Transverse colon (tissue), 4 donors: ENCODE measurements at regions not wholly inside any gene's neighbourhood (a gene's known extent, or its start where the extent isn't known, plus 50 kb on each side); places are given as distances from the start of the nearest gene placed in this dataset.
A peak's percentile ranks its signal among the peaks of the same experiment; 100 is the strongest.
"Not testable (repeated sequence)": the region's sequence is repeated elsewhere in the genome, so short reads cannot be mapped to it uniquely, and the experiment has no call there.

Experiments used
- DNase-seq: peaks from one replicate; pipeline ENCODE4 v3.0.0-alpha.2; 2019
- H3K27ac ChIP-seq, 4 donors: fragments of 200-600 bp; sonication (generic); 2 replicates each; pipeline ENCODE4 v1.5.1; 2016 to 2018; ENCODE audit warnings: inconsistent platforms in 4 of 4
- H3K27me3 ChIP-seq: fragments of 200-600 bp; sonication (generic); 2 replicates; pipeline ENCODE4 v1.5.1; 2017; ENCODE audit warnings: inconsistent platforms
- H3K36me3 ChIP-seq, 4 donors: fragments of 200-600 bp; sonication (generic); 2 replicates each; pipeline ENCODE4 v1.5.1; 2017 to 2019; ENCODE audit warnings: inconsistent platforms in 4 of 4
- H3K4me1 ChIP-seq, 4 donors: fragments of 200-600 bp; sonication (generic); 2 replicates each; pipeline ENCODE4 v1.5.1; 2017 to 2020; ENCODE audit warnings: inconsistent platforms in 4 of 4
- H3K4me3 ChIP-seq, 4 donors: fragments of 200-600 bp; sonication (generic); 1 replicate in 1 of 4; 2 replicates in 3 of 4; pipeline versions ENCODE4 v1.5.1 to v1.6.1; 2017 to 2019; ENCODE audit warnings: inconsistent platforms in 4 of 4
- H3K9me3 ChIP-seq, 2 donors: fragments of 200-600 bp; sonication (generic); 2 replicates each; pipeline ENCODE4 v1.5.1; 2017 to 2019; ENCODE audit warnings: inconsistent platforms in 2 of 2
- EP300 ChIP-seq: sonication (generic); formaldehyde crosslinking; IDR thresholded peaks from one replicate; pipeline ENCODE4 v1.6.1; 2017; ENCODE audit warnings: antibody characterized with exemption, low read depth
- POLR2A ChIP-seq: fragments of 450-650 bp; IDR thresholded peaks from one replicate; pipeline ENCODE4 v1.6.1; 2016; ENCODE audit warnings: antibody characterized with exemption, mild to moderate bottlenecking, moderate library complexity
- POLR2AphosphoS5 ChIP-seq, 3 donors: sonication (generic); formaldehyde crosslinking; IDR thresholded peaks; one replicate each; pipeline ENCODE4 v1.6.1; 2016; ENCODE audit warnings: antibody characterized with exemption in 3 of 3
- WGBS, 2 donors: methylation state at CpG; one replicate each; pipeline ENCODE4 v1.1.5; 2018; ENCODE audit warnings: low coverage in 1 of 2; 5-methylcytosine and 5-hydroxymethylcytosine counted together
- in situ Hi-C, 4 donors: fragments of 200-750 bp; cut with MboI; loops; one replicate each; pipeline versions ENCODE4 v1.15.0 to v1.15.1; 2017; ENCODE audit warnings: low sequenced_read_pairs in 3 of 4, low pct_ligation_motif_present in 1 of 4, low pct_unique_long_range_greater_than_20kb in 1 of 4
- intact Hi-C: fragments of 100-400 bp; cut with DNase I; formaldehyde crosslinking; loops from one replicate; pipeline ENCODE4 v1.15.1; 2023; ENCODE audit warnings: low total_unique reads
- TF ChIP-seq, protein P1 (sequence below), 5 experiments: fragments of 200-600 bp in 3 of 5; fragments of 450-650 bp in 2 of 5; sonication (generic) in 3 of 5; IDR thresholded peaks; 1 replicate in 2 of 5; 2 replicates in 3 of 5; pipeline ENCODE4 v1.5.1; 2016 to 2017; ENCODE audit warnings: antibody characterized with exemption in 5 of 5, inconsistent platforms in 3 of 5, mild to moderate bottlenecking in 2 of 5, moderate library complexity in 1 of 5

DNA sequence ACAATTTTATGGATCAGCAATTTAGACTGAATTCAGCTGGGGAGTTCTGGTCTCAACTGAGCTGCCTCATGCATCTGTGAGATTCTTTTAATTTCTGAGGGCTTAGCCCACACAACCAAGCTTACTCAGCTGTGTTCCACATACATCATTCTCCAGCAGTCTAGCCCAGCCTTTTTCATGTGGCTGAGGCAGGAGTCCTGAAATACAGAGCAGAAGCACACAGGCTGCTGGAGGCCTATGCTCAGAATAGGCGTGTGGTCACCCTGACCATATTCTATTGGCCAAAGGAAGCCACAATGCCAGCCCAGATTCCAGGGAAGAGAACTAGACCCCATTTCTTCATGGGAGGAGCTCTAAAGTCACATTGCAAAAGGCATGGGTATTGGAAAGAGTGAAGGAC, 72.3 kb upstream of the DHRS4 start:
- DNase-seq, result no peak
- H3K9me3 ChIP-seq, result no peaks in the 10 kb centered on the region
- intact Hi-C loops (no loop called here), in situ Hi-C loops (no loop called here)
- H3K27me3 ChIP-seq, result no peaks in the 10 kb centered on the region
- H3K36me3 ChIP-seq, result no peaks in the 10 kb centered on the region
- no peak overlapping the region for H3K4me3 ChIP-seq
- H3K27ac ChIP-seq, result no peak overlapping the region
- WGBS, 2 donors, result 78% methylated on average over 1 of the region's 1 CpG; no CpG with 5 or more reads in 1 of the 2 donors
- peaks cover 0 to 18% (median 0%) of the 10 kb centered on the region in 4 donors for H3K4me1 ChIP-seq
- TF ChIP-seq POLR2AphosphoS5 (IDR thresholded peaks at IDR 0.05) (no peak), POLR2A (no peak), EP300 (no peak)
- TF ChIP-seq, protein P1, sequence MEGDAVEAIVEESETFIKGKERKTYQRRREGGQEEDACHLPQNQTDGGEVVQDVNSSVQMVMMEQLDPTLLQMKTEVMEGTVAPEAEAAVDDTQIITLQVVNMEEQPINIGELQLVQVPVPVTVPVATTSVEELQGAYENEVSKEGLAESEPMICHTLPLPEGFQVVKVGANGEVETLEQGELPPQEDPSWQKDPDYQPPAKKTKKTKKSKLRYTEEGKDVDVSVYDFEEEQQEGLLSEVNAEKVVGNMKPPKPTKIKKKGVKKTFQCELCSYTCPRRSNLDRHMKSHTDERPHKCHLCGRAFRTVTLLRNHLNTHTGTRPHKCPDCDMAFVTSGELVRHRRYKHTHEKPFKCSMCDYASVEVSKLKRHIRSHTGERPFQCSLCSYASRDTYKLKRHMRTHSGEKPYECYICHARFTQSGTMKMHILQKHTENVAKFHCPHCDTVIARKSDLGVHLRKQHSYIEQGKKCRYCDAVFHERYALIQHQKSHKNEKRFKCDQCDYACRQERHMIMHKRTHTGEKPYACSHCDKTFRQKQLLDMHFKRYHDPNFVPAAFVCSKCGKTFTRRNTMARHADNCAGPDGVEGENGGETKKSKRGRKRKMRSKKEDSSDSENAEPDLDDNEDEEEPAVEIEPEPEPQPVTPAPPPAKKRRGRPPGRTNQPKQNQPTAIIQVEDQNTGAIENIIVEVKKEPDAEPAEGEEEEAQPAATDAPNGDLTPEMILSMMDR (IDR thresholded peaks at IDR 0.05), result no peak

DNA sequence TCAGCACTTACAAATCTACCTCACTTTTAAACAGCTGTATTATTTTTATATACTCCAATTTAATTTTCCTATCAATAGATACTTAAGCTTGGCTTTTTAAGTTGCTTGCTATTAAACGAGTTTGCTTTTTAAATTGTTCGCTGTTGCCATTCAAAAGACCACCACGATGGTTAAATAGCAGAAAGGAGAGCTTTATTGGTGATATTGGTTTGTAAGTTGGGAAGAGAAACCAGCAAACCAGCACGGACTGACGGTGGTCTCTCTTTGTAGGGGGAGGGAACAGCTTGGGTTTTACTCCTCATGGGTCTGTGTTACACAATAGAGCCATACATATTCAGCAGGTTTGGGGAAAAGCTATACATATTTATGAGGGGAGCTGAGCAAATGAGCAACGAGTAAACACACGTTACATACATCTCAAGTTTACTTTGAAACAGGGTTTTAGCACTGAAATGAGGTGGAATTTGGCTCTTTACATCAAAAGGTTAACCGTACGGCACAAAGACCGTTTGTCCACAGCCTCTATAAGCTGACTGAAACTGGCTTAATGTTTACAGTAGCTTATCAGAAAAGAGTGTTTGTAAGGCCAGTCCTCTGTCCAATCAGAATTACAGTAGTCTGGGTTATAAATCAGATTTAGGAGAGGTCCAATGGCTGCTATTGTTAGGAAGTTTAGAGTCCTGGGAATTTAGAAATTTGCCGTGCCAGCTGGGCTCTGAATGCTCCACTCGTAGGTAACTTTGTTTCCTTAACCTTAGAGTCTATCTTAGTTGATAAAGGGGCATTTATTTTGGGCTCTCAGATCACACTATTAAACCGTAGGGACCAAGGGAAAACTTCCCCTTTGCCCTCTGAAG, 69.7 kb upstream of the DHRS4 start:
- 31 to 36% methylated on average over 11 to 13 of the region's 13 CpGs for WGBS, 2 donors
- peak overlapping the region; percentile 11 to 48 (median 30) for H3K27ac ChIP-seq
- in situ Hi-C loops (no loop called here), intact Hi-C loops (no loop called here)
- DNase-seq, result no peak
- no peaks in the 10 kb centered on the region for H3K36me3 ChIP-seq
- H3K4me3 ChIP-seq, result no peak overlapping the region
- H3K9me3 ChIP-seq, result peaks cover 4 to 8% of the 10 kb centered on the region in 2 donors
- no peak for TF ChIP-seq POLR2A
- no peak for TF ChIP-seq POLR2AphosphoS5 (IDR thresholded peaks at IDR 0.05)
- TF ChIP-seq, protein P1 (IDR thresholded peaks at IDR 0.05), result no peak
- no peak for TF ChIP-seq EP300
- H3K4me1 ChIP-seq, result peaks cover 0 to 18% (median 0%) of the 10 kb centered on the region in 4 donors
- no peaks in the 10 kb centered on the region for H3K27me3 ChIP-seq

DNA sequence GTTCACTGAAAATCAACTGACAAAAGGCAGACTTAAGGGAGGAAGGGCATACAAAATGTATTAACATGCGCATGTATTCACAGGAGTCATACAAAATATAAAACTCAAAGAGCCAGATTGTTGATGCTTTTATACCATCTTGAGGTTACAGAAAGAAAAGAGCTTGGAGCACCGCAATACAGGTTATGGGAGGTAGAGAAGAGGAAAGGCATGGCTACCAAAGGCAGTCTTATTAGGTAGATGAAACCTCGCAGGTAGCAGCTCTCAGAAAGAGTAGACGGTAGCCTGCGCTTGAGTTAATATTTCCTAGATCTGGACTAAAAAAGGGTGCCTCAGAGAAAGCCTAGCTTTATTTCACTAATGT, 69.0 kb upstream of the DHRS4 start:
- no peaks in the 10 kb centered on the region for H3K36me3 ChIP-seq
- peaks cover 4 to 8% of the 10 kb centered on the region in 2 donors for H3K9me3 ChIP-seq
- H3K4me3 ChIP-seq, result no peak overlapping the region
- 56 to 57% methylated on average over 5 of the region's 5 CpGs for WGBS, 2 donors
- no peaks in the 10 kb centered on the region for H3K27me3 ChIP-seq
- H3K27ac ChIP-seq, result peak overlapping the region; percentile 6 to 48 (median 30)
- intact Hi-C loops, result no loop called here
- in situ Hi-C loops, result no loop called here
- TF ChIP-seq POLR2AphosphoS5 (IDR thresholded peaks at IDR 0.05) (no peak), POLR2A (no peak), EP300 (no peak)
- TF ChIP-seq, protein P1 (IDR thresholded peaks at IDR 0.05), result no peak
- no peak for DNase-seq
- H3K4me1 ChIP-seq, result peaks cover 0 to 18% (median 0%) of the 10 kb centered on the region in 4 donors

DNA sequence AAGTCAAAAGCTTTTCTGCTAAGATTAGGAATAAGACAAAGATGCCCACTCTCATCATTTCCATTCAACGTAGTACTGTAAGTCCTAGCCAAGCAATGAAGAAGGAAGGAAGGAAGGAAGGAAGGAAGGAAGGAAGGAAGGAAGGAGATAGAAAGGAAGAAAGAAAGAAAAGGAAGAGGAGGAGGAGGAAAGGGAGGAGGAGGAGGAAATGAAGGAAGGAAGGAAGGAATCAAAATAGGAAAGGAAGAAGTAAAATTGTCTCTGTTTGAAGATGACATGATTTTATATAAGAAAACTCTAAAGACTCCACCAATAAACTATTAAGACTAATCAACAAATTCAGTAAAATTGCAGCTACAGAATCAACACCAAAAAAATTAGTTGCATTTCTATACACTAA, 66.0 kb upstream of the DHRS4 start:
- Histone ChIP-seq H3K4me1 (peaks cover 0 to 18% (median 0%) of the 10 kb centered on the region in 4 donors), H3K9me3 (peaks cover 4 to 8% of the 10 kb centered on the region in 2 donors), H3K27ac (no peak overlapping the region), H3K27me3 (no peaks in the 10 kb centered on the region), H3K36me3 (no peaks in the 10 kb centered on the region), H3K4me3 (no peak overlapping the region)
- TF ChIP-seq, protein P1 (IDR thresholded peaks at IDR 0.05), result no peak
- TF ChIP-seq POLR2AphosphoS5 (IDR thresholded peaks at IDR 0.05) (no peak), EP300 (no peak), POLR2A (no peak)
- intact Hi-C loops (no loop called here), in situ Hi-C loops (no loop called here)
- DNase-seq, result no peak
- WGBS, 2 donors, result 80 to 89% methylated on average over 1 of the region's 1 CpG

DNA sequence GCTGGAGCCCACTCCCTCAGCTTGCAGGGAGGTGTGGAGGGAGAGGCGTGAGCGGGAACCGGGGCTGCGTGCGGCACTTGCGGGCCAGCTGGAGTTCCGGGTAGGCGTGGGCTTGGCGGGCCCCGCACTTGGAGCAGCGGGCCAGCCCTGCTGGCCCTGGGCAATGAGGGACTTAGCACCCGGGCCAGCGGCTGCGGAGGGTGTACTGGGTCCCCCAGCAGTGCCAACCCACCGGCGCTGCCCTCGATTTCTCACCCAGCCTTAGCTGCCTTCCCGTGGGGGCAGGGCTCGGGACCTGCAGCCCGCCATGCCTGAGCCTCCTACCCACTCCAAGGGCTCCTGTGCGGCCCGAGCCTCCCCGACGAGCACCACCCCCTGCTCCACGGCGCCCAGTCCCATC, 61.9 kb upstream of the DHRS4 start:
- H3K27me3 ChIP-seq, H3K36me3 ChIP-seq, intact Hi-C loops, H3K27ac ChIP-seq, DNase-seq, H3K4me3 ChIP-seq, H3K9me3 ChIP-seq, in situ Hi-C loops: not testable (repeated sequence)
- H3K4me1 ChIP-seq, result peaks cover 0 to 12% (median 7%) of the 10 kb centered on the region in 4 donors
- WGBS, 2 donors, result 94% methylated on average over 23 of the region's 26 CpGs; no CpG with 5 or more reads in 1 of the 2 donors

DNA sequence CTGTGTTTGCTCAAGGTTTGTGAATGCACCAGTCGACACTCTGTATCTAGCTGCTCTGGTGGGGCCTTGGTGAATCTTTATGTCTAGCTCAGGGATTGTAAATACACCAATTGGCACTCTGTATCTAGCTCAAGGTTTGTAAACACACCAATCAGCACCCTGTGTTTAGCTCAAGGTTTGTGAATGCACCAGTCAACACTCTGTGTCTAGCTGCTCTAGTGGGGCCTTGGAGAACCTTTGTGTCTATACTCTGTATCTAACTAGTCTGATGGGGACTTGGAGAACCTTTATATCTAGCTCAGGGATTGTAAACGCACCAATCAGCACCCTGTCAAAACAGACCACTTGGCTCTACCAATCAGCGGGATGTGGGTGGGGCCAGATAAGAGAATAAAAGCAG, 61.3 kb upstream of the DHRS4 start:
- H3K36me3 ChIP-seq, H3K27me3 ChIP-seq, H3K27ac ChIP-seq, in situ Hi-C loops, H3K4me3 ChIP-seq, DNase-seq, intact Hi-C loops, H3K9me3 ChIP-seq: not testable (repeated sequence)
- H3K4me1 ChIP-seq, result peaks cover 0 to 12% (median 7%) of the 10 kb centered on the region in 4 donors
- WGBS, 2 donors, result 93% methylated on average over 3 of the region's 3 CpGs; no CpG with 5 or more reads in 1 of the 2 donors
